ENCODE measurements at regions not wholly inside any gene's neighbourhood (a gene's known extent, or its start where the extent isn't known, plus 50 kb on each side); places are given as distances from the start of the nearest gene placed in this dataset.

DNA sequence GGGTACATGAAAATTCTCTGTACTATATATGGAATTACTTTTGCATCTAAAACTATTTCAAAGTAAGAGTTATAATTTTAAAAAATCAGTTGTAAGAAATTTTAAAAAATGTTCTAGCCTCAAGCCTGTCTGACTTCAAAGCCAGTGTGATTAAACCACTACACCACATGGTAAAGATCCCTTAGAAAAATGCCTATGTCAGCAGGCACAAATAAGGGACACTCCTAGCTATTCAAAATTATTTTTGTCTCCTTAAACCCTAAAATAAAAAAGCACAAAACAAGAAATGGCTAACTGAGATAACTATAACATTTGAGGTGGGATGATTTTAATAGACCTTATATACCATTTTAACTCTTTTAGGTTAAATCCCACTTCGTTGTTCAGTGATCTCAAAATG, 64.0 kb upstream of the LIN7C start:
- H3K4me3 ChIP-seq (ENCODE audit: low read depth, low read length) = no peak overlapping the region
- no peaks in the 10 kb centered on the region for H3K36me3 ChIP-seq (ENCODE audit: control insufficient read depth, insufficient read depth, low read length)
- no peak for DNase-seq (ENCODE audit: low read depth)
- no peak for FAIRE-seq
- peaks cover 2% of the 10 kb centered on the region for H3K27me3 ChIP-seq (ENCODE audit: control insufficient read depth, insufficient read depth, low read length)
- TF ChIP-seq, protein P1, sequence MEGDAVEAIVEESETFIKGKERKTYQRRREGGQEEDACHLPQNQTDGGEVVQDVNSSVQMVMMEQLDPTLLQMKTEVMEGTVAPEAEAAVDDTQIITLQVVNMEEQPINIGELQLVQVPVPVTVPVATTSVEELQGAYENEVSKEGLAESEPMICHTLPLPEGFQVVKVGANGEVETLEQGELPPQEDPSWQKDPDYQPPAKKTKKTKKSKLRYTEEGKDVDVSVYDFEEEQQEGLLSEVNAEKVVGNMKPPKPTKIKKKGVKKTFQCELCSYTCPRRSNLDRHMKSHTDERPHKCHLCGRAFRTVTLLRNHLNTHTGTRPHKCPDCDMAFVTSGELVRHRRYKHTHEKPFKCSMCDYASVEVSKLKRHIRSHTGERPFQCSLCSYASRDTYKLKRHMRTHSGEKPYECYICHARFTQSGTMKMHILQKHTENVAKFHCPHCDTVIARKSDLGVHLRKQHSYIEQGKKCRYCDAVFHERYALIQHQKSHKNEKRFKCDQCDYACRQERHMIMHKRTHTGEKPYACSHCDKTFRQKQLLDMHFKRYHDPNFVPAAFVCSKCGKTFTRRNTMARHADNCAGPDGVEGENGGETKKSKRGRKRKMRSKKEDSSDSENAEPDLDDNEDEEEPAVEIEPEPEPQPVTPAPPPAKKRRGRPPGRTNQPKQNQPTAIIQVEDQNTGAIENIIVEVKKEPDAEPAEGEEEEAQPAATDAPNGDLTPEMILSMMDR (IDR thresholded peaks at IDR 0.05; ENCODE audit: insufficient read depth, low read length, severe bottlenecking) = no peak

DNA sequence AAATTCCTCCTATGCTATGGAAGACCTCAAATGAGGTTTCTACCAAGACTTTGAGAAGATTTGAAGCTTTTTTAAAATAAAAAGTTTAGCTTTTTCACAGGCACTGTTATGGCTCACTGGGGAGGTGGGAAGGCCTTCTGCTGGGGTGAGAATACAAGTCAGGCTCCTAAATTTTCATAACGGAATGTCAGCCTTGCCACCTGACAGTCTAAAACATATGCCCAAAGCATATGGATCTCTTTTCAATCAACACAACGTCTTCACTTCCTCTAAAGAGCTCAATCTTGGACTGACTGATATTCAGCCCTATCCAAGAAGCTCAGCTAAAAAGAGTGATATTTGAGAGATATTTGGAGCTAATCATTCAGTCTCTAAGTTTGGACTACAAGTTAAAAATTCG, 57.1 kb upstream of the LIN7C start:
- H3K36me3 ChIP-seq (ENCODE audit: control insufficient read depth, insufficient read depth, low read length) = no peaks in the 10 kb centered on the region
- no peak overlapping the region for H3K4me3 ChIP-seq (ENCODE audit: low read depth, low read length)
- no peak for DNase-seq (ENCODE audit: low read depth)
- H3K27me3 ChIP-seq (ENCODE audit: control insufficient read depth, insufficient read depth, low read length) = no peaks in the 10 kb centered on the region
- TF ChIP-seq, protein P1 (IDR thresholded peaks at IDR 0.05; ENCODE audit: insufficient read depth, low read length, severe bottlenecking) = no peak
- no peak for FAIRE-seq

DNA sequence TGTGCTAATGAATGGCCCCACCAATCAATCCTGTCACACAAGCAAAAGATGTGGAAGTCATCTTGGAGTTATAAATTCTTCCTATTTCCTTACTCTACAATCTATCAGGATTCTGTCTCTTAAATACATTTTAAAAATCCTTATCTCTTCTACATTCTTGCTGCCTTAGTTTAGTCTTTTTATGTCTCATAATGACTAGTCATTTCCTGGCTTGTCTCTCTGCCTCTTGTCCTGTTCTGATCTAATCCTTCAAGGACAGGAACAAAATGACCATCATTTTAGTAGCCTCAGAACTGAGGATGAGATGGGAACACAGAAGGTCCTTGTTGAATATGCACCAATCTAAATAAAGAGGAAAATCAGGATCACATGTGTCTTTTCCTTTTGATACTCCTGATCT, 56.6 kb upstream of the LIN7C start:
- Histone ChIP-seq H3K27me3 (ENCODE audit: control insufficient read depth, insufficient read depth, low read length) (no peaks in the 10 kb centered on the region), H3K4me3 (ENCODE audit: low read depth, low read length) (no peak overlapping the region), H3K36me3 (ENCODE audit: control insufficient read depth, insufficient read depth, low read length) (no peaks in the 10 kb centered on the region)
- TF ChIP-seq, protein P1 (IDR thresholded peaks at IDR 0.05; ENCODE audit: insufficient read depth, low read length, severe bottlenecking) = no peak
- peak; percentile 55 for DNase-seq (ENCODE audit: low read depth)
- no peak for FAIRE-seq

DNA sequence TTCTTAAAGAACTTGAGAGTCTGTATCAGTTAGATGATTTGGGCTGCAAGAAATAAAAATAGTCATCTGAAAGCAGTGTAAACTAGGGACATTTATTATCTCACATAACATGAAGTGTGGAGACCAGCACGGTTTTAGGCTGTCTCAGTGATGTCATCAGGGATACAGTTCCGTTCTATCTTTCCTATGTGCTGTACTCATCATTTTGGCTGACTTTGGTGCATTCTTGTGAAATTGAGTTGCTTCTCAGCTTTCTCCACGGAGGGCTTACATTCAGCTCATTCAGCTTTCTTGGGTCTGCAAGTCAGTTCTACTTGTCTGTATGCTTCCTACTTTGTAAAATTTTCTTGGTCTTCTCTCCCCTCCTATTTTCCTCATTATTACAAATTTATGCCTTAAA, 51.8 kb upstream of the LIN7C start:
- TF ChIP-seq, protein P1 (IDR thresholded peaks at IDR 0.05; ENCODE audit: insufficient read depth, low read length, severe bottlenecking) = no peak
- Histone ChIP-seq H3K36me3 (ENCODE audit: control insufficient read depth, insufficient read depth, low read length) (no peaks in the 10 kb centered on the region), H3K4me3 (ENCODE audit: low read depth, low read length) (no peak overlapping the region), H3K27me3 (ENCODE audit: control insufficient read depth, insufficient read depth, low read length) (no peaks in the 10 kb centered on the region)
- no peak for FAIRE-seq
- no peak for DNase-seq (ENCODE audit: low read depth)

DNA sequence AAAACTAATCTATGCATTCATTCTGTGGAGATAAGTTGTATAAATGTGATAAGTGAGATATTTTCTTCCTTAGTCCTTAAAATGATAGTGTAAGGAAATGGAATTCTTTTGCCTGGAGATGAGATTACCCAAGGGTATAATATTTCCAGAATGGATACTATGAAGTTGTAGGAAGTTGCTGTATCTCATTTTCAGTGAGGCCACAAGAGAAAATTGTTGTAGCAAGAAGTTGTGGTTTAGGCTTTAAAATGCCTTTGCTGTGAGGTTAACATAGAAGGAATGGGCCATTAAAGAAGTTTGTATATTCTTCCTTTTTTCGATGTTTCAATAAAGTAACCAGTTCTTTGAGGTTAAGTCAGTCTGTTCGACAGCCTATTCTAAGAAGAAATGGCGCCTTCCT, 50.7 kb upstream of the LIN7C start:
- FAIRE-seq = no peak
- no peaks in the 10 kb centered on the region for H3K36me3 ChIP-seq (ENCODE audit: control insufficient read depth, insufficient read depth, low read length)
- TF ChIP-seq, protein P1 (IDR thresholded peaks at IDR 0.05; ENCODE audit: insufficient read depth, low read length, severe bottlenecking) = no peak
- no peak for DNase-seq (ENCODE audit: low read depth)
- H3K4me3 ChIP-seq (ENCODE audit: low read depth, low read length) = no peak overlapping the region
- H3K27me3 ChIP-seq (ENCODE audit: control insufficient read depth, insufficient read depth, low read length) = no peaks in the 10 kb centered on the region
